Stomach (tissue), 8 donors: ENCODE measurements at regions not wholly inside any gene's neighbourhood (a gene's known extent, or its start where the extent isn't known, plus 50 kb on each side); places are given as distances from the start of the nearest gene placed in this dataset.

Experiments
- DNase-seq, 2 donors: peaks; one replicate each; pipeline versions ENCODE4 v3.0.0 to v3.0.0-alpha.2; 2013 to 2019
- H3K27ac ChIP-seq, 5 donors: fragments of 200-600 bp in 4 of 5; sonication (generic) in 4 of 5; one replicate each; pipeline ENCODE4 v1.5.1; 2013 to 2019; ENCODE audit warnings: mild to moderate bottlenecking in 1 of 5, moderate library complexity in 1 of 5
- H3K27me3 ChIP-seq, 3 donors: fragments of 200-600 bp; sonication (generic); one replicate each; pipeline ENCODE4 v1.5.1; 2017 to 2019; ENCODE audit warnings: mixed run types in 1 of 3
- H3K36me3 ChIP-seq, 4 donors: fragments of 200-600 bp; sonication (generic); 1 replicate in 3 of 4; 2 replicates in 1 of 4; pipeline ENCODE4 v1.5.1; 2016 to 2019
- H3K4me1 ChIP-seq, 4 donors: fragments of 200-600 bp; sonication (generic); one replicate each; pipeline ENCODE4 v1.5.1; 2016 to 2019
- H3K4me3 ChIP-seq, 4 donors: fragments of 200-600 bp; sonication (generic) in 3 of 4; one replicate each; pipeline ENCODE4 v1.5.1; 2016 to 2019; ENCODE audit warnings: mild to moderate bottlenecking in 1 of 4
- H3K9me3 ChIP-seq, 4 donors: fragments of 200-600 bp; sonication (generic); one replicate each; pipeline ENCODE4 v1.5.1; 2016 to 2019
- EP300 ChIP-seq: sonication (generic); formaldehyde crosslinking; IDR thresholded peaks from one replicate; pipeline ENCODE4 v1.6.1; 2017; ENCODE audit warnings: antibody characterized with exemption
- POLR2A ChIP-seq, 4 donors: fragments of 450-650 bp; IDR thresholded peaks; one replicate each; pipeline ENCODE4 v1.6.1; 2016; ENCODE audit warnings: antibody characterized with exemption in 4 of 4, control low read depth in 2 of 4, mild to moderate bottlenecking in 1 of 4, moderate library complexity in 1 of 4
- POLR2AphosphoS5 ChIP-seq, 3 donors: sonication (generic); formaldehyde crosslinking; IDR thresholded peaks; one replicate each; pipeline ENCODE4 v1.6.1; 2016; ENCODE audit warnings: antibody characterized with exemption in 3 of 3
- WGBS, 5 donors: extraction: QIAGEN DNeasy Blood & Tissue Kit in 3 of 5; methylation state at CpG; one replicate each; pipeline versions ENCODE4 v1.1.5 to v1.1.7; 2013 to 2018; 5-methylcytosine and 5-hydroxymethylcytosine counted together
- intact Hi-C: fragments of 100-400 bp; cut with DNase I; formaldehyde crosslinking; loops from one replicate; pipeline ENCODE4 v1.15.1; 2023; ENCODE audit warnings: low total_unique reads
- TF ChIP-seq, protein P1 (sequence below), 7 experiments: fragments of 450-650 bp in 4 of 7; fragments of 200-600 bp in 3 of 7; sonication (generic) in 3 of 7; IDR thresholded peaks; one replicate each; pipeline ENCODE4 v1.5.1; 2016 to 2019; ENCODE audit warnings: antibody characterized with exemption in 7 of 7, control low read depth in 2 of 7, mild to moderate bottlenecking in 1 of 7
- donor health status: healthy with polysubstance abuse.
- donor health status: Bipolar disorder and iron deficiency.
- donor health status: healthy.

DNA sequence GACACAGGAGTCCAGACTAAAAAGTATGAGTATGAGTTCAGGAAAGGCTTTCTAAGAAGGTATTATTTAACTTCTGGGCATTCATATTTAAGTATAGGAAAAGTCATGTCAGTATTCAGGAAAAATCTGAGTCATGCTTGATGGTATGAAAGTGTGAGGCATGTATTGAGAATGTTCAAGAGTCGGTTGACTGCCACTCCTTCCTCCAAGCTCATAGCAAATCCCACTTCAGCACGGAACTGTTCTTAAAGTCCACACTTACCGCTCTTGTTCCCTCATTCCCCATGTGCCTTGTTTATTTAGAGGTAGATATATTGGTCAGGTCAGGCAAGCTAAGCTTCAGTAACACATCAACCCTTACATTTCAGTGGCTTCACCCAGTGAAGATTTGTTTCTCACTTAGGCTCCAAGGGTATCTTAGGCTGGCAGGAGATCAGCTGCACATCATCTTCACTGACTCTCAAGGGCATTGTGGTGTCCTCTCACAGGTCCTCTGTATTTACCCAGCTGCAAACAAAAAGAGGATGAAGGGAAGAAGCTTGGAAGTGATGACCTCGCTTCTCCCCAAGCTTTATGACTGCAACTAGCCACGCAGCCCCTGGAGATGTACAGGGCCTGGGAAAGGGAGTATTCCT, 1189.2 kb downstream of the EFNB2 start:
- H3K27me3 ChIP-seq: no peaks in the 10 kb centered on the region
- no peaks in the 10 kb centered on the region for H3K36me3 ChIP-seq
- WGBS, 5 donors: 75 to 91% (median 84%) methylated on average over 5 of the region's 5 CpGs
- peak in 1 of 2 donors; percentile 7 for DNase-seq
- TF ChIP-seq, protein P1, sequence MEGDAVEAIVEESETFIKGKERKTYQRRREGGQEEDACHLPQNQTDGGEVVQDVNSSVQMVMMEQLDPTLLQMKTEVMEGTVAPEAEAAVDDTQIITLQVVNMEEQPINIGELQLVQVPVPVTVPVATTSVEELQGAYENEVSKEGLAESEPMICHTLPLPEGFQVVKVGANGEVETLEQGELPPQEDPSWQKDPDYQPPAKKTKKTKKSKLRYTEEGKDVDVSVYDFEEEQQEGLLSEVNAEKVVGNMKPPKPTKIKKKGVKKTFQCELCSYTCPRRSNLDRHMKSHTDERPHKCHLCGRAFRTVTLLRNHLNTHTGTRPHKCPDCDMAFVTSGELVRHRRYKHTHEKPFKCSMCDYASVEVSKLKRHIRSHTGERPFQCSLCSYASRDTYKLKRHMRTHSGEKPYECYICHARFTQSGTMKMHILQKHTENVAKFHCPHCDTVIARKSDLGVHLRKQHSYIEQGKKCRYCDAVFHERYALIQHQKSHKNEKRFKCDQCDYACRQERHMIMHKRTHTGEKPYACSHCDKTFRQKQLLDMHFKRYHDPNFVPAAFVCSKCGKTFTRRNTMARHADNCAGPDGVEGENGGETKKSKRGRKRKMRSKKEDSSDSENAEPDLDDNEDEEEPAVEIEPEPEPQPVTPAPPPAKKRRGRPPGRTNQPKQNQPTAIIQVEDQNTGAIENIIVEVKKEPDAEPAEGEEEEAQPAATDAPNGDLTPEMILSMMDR (IDR thresholded peaks at IDR 0.05): no peak
- TF ChIP-seq POLR2A (IDR thresholded peaks at IDR 0.05): no peak
- no peaks in the 10 kb centered on the region for H3K9me3 ChIP-seq
- H3K27ac ChIP-seq: no peak overlapping the region
- intact Hi-C loops: no loop called here
- H3K4me1 ChIP-seq: no peaks in the 10 kb centered on the region
- H3K4me3 ChIP-seq: no peak overlapping the region

DNA sequence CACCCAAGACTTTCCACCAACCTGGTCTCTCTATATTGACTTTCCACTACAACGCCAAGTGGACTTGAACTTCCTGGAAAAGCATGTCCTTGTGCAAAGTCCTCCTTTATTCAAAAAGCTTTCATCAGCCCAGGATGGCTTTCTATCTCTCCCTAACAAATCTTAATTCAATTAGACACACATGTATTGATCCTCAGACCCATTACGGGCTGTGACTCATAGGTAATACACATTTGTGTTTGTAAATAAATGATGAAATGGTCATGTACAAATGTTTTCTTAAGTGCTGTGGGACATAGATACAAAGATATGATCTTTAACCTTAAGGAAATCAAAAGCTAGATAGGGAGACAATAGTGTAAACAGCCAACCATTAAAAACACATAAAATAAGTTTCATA, 1189.7 kb downstream of the EFNB2 start:
- intact Hi-C loops: no loop called here
- no peaks in the 10 kb centered on the region for H3K9me3 ChIP-seq
- H3K4me1 ChIP-seq: no peaks in the 10 kb centered on the region
- no peaks in the 10 kb centered on the region for H3K27me3 ChIP-seq
- H3K4me3 ChIP-seq: no peak overlapping the region
- no peak overlapping the region for H3K27ac ChIP-seq
- no peaks in the 10 kb centered on the region for H3K36me3 ChIP-seq
- TF ChIP-seq EP300: no peak
- TF ChIP-seq, protein P1 (IDR thresholded peaks at IDR 0.05): no peak
- 69 to 76% (median 71%) methylated on average over 2 of the region's 2 CpGs for WGBS, 5 donors
- DNase-seq: no peak

DNA sequence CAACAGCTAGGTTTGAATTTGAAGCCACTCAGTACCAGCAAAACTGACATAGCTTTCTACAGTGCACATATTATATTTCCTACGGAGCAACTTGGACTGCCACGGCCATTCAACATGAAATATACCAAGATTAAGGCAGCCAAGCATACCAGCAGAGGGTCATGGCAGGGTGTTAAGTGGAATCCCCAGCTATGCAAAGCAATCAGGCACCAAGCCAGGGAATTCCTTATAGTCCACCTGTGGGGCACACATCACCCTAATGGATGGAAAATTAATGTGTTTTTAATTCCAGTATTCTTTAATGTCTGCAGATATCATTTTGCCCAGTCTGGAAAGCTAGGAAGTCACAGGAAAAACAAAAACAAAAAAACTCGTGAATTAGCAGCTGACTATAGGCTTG, 1190.3 kb downstream of the EFNB2 start:
- 48 to 65% (median 61%) methylated on average over 3 of the region's 3 CpGs for WGBS, 5 donors
- DNase-seq: peak in 1 of 2 donors; percentile 11
- Histone ChIP-seq H3K9me3 (no peaks in the 10 kb centered on the region), H3K27me3 (no peaks in the 10 kb centered on the region), H3K4me1 (no peaks in the 10 kb centered on the region), H3K27ac (no peak overlapping the region), H3K36me3 (no peaks in the 10 kb centered on the region), H3K4me3 (no peak overlapping the region)
- intact Hi-C loops: no loop called here
- no peak for TF ChIP-seq POLR2A (IDR thresholded peaks at IDR 0.05)
- TF ChIP-seq, protein P1 (IDR thresholded peaks at IDR 0.05): no peak
- no peak for TF ChIP-seq POLR2AphosphoS5 (IDR thresholded peaks at IDR 0.05)
- no peak for TF ChIP-seq EP300

DNA sequence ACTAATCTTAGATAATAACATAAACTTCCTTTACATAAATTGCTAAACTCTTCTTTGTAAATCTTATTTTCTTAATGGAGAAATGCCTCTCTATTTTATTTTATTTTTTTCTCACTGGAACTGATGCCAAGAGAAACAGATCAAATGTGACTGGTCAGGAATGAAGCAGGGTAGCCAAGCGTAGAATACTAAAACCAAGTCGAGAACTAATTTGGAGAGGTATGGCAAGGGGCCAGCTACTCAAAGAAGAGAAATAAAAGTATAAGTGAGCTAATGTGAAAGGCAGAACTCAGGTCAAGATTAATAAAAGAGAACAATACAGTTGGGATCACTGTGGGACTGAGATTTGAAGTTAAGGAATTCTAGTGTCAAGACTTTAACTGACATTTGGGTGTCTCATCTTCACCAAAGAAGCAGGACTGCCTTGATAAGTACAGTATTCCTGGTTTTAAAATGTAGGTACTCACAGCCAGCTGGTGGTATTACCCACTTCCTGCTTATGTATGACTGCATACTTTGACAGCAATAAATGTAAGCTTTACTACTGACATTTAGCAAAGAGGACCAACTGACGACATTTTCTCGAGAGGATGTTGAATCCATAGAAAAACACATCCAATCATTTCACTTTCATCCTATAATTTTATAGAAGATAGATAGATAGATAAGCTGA, 1192.2 kb downstream of the EFNB2 start:
- Histone ChIP-seq H3K36me3 (no peaks in the 10 kb centered on the region), H3K4me1 (no peaks in the 10 kb centered on the region), H3K27me3 (no peaks in the 10 kb centered on the region), H3K27ac (no peak overlapping the region), H3K4me3 (no peak overlapping the region), H3K9me3 (no peaks in the 10 kb centered on the region)
- intact Hi-C loops: no loop called here
- no peak for DNase-seq
- TF ChIP-seq EP300: no peak
- TF ChIP-seq POLR2AphosphoS5 (IDR thresholded peaks at IDR 0.05): no peak
- TF ChIP-seq POLR2A (IDR thresholded peaks at IDR 0.05): no peak
- TF ChIP-seq, protein P1 (IDR thresholded peaks at IDR 0.05): no peak
- 68 to 86% (median 77%) methylated on average over 4 of the region's 4 CpGs for WGBS, 5 donors
